Activated T-helper 17 cell treated with anti-CD3 and anti-CD28 coated beads, Interleukin-2, amount 50 U/mL, for 72 hours (primary cell): ENCODE measurements at regions not wholly inside any gene's neighbourhood (a gene's known extent, or its start where the extent isn't known, plus 50 kb on each side); places are given as distances from the start of the nearest gene placed in this dataset.

Experiments used
- ATAC-seq: fragments of 150-1000 bp; cut with Tn5 transposase; replicated peaks from 2 replicates; pipeline ENCODE4 v1.10.0; 2021; ENCODE audit warnings: mild to moderate bottlenecking, moderate library complexity
- H3K27ac Mint-ChIP-seq: one replicate; pipeline ENCODE4 v1.8.0; 2022; ENCODE audit warnings: mixed read lengths
- H3K27me3 Mint-ChIP-seq: one replicate; pipeline ENCODE4 v1.8.0; 2022; ENCODE audit warnings: mixed read lengths
- H3K36me3 Mint-ChIP-seq: one replicate; pipeline ENCODE4 v1.8.0; 2022; ENCODE audit warnings: low read depth, mild to moderate bottlenecking, mixed read lengths
- H3K4me1 Mint-ChIP-seq: one replicate; pipeline ENCODE4 v1.8.0; 2022; ENCODE audit warnings: mixed read lengths
- H3K4me3 Mint-ChIP-seq: one replicate; pipeline ENCODE4 v1.8.0; 2022; ENCODE audit warnings: mild to moderate bottlenecking, mixed read lengths
- H3K9me3 Mint-ChIP-seq: one replicate; pipeline ENCODE4 v1.8.0; 2022; ENCODE audit warnings: mixed read lengths

GRCh38 chr20:59455402-59456341 lies 148.7 kb upstream of the PHACTR3 start:
- Mint-ChIP-seq H3K36me3 (no peaks in the 10 kb centered on the region), H3K9me3 (no peaks in the 10 kb centered on the region), H3K27ac (no peak overlapping the region), H3K4me3 (no peak overlapping the region), H3K4me1 (no peaks in the 10 kb centered on the region), H3K27me3 (peaks cover 16% of the 10 kb centered on the region)
- ATAC-seq, result no peak

- Mint-ChIP-seq H3K4me1 (no peaks in the 10 kb centered on the region), H3K9me3 (no peaks in the 10 kb centered on the region), H3K27me3 (peaks cover 17% of the 10 kb centered on the region), H3K36me3 (no peaks in the 10 kb centered on the region), H3K4me3 (no peak overlapping the region), H3K27ac (no peak overlapping the region)
- ATAC-seq, result no peak
Observed at GRCh38 chr20:59456342-59457279, 147.7 kb upstream of the PHACTR3 start.

- Mint-ChIP-seq H3K9me3 (no peaks in the 10 kb centered on the region), H3K4me3 (no peak overlapping the region), H3K27me3 (peaks cover 9% of the 10 kb centered on the region), H3K27ac (no peak overlapping the region), H3K36me3 (no peaks in the 10 kb centered on the region), H3K4me1 (no peaks in the 10 kb centered on the region)
- ATAC-seq, result peak; percentile 52
Observed at GRCh38 chr20:59458645-59459044, 145.7 kb upstream of the PHACTR3 start.

- no peaks in the 10 kb centered on the region for H3K9me3 Mint-ChIP-seq
- no peak for ATAC-seq
Observed at GRCh38 chr20:59459586-59459985, 144.8 kb upstream of the PHACTR3 start.

GRCh38 chr20:59460352-59460751 lies 144.0 kb upstream of the PHACTR3 start:
- Mint-ChIP-seq H3K9me3 (no peaks in the 10 kb centered on the region), H3K27ac (no peak overlapping the region), H3K4me1 (no peaks in the 10 kb centered on the region), H3K4me3 (no peak overlapping the region), H3K27me3 (peaks cover 9% of the 10 kb centered on the region), H3K36me3 (no peaks in the 10 kb centered on the region)
- ATAC-seq, result no peak

More at GRCh38 chr20:59459586-59459985, 144.8 kb upstream of the PHACTR3 start:
- no peak overlapping the region for H3K4me3 Mint-ChIP-seq
- H3K4me1 Mint-ChIP-seq, result no peaks in the 10 kb centered on the region
- H3K36me3 Mint-ChIP-seq, result no peaks in the 10 kb centered on the region
- no peak overlapping the region for H3K27ac Mint-ChIP-seq
- H3K27me3 Mint-ChIP-seq, result peaks cover 9% of the 10 kb centered on the region

- H3K9me3 Mint-ChIP-seq, result no peaks in the 10 kb centered on the region
- no peak overlapping the region for H3K4me3 Mint-ChIP-seq
- H3K4me1 Mint-ChIP-seq, result no peaks in the 10 kb centered on the region
- peaks cover 9% of the 10 kb centered on the region for H3K27me3 Mint-ChIP-seq
- no peak for ATAC-seq
- no peaks in the 10 kb centered on the region for H3K36me3 Mint-ChIP-seq
- H3K27ac Mint-ChIP-seq, result no peak overlapping the region
Observed at GRCh38 chr20:59461526-59461925, 142.8 kb upstream of the PHACTR3 start.

GRCh38 chr20:59462249-59462648 lies 142.1 kb upstream of the PHACTR3 start:
- Mint-ChIP-seq H3K27me3 (peaks cover 9% of the 10 kb centered on the region), H3K9me3 (no peaks in the 10 kb centered on the region), H3K36me3 (no peaks in the 10 kb centered on the region), H3K4me1 (no peaks in the 10 kb centered on the region), H3K27ac (no peak overlapping the region), H3K4me3 (no peak overlapping the region)
- no peak for ATAC-seq

GRCh38 chr20:59463541-59463940 lies 140.8 kb upstream of the PHACTR3 start:
- no peak for ATAC-seq
- Mint-ChIP-seq H3K4me1 (no peaks in the 10 kb centered on the region), H3K36me3 (no peaks in the 10 kb centered on the region), H3K9me3 (no peaks in the 10 kb centered on the region), H3K27ac (no peak overlapping the region), H3K27me3 (peaks cover 9% of the 10 kb centered on the region), H3K4me3 (no peak overlapping the region)

- no peaks in the 10 kb centered on the region for H3K36me3 Mint-ChIP-seq
- no peak overlapping the region for H3K27ac Mint-ChIP-seq
- no peak for ATAC-seq
Observed at GRCh38 chr20:59466107-59466815, 138.1 kb upstream of the PHACTR3 start.

GRCh38 chr20:59468831-59469230 lies 135.5 kb upstream of the PHACTR3 start:
- ATAC-seq, result no peak
- Mint-ChIP-seq H3K4me1 (no peaks in the 10 kb centered on the region), H3K9me3 (no peaks in the 10 kb centered on the region), H3K27me3 (peaks cover 4% of the 10 kb centered on the region), H3K27ac (no peak overlapping the region), H3K36me3 (no peaks in the 10 kb centered on the region), H3K4me3 (no peak overlapping the region)

More at GRCh38 chr20:59466107-59466815, 138.1 kb upstream of the PHACTR3 start:
- H3K27me3 Mint-ChIP-seq, result no peaks in the 10 kb centered on the region
- no peaks in the 10 kb centered on the region for H3K4me1 Mint-ChIP-seq
- no peaks in the 10 kb centered on the region for H3K9me3 Mint-ChIP-seq
- no peak overlapping the region for H3K4me3 Mint-ChIP-seq

GRCh38 chr20:59469267-59470252 lies 134.8 kb upstream of the PHACTR3 start:
- Mint-ChIP-seq H3K36me3 (no peaks in the 10 kb centered on the region), H3K27me3 (peaks cover 10% of the 10 kb centered on the region), H3K27ac (no peak overlapping the region), H3K9me3 (no peaks in the 10 kb centered on the region), H3K4me3 (no peak overlapping the region), H3K4me1 (no peaks in the 10 kb centered on the region)
- ATAC-seq, result no peak

GRCh38 chr20:59470521-59470920 lies 133.8 kb upstream of the PHACTR3 start:
- H3K4me1 Mint-ChIP-seq, result no peaks in the 10 kb centered on the region
- H3K4me3 Mint-ChIP-seq, result no peak overlapping the region
- no peaks in the 10 kb centered on the region for H3K9me3 Mint-ChIP-seq
- ATAC-seq, result no peak
- peaks cover 10% of the 10 kb centered on the region for H3K27me3 Mint-ChIP-seq
- no peak overlapping the region for H3K27ac Mint-ChIP-seq
- H3K36me3 Mint-ChIP-seq, result no peaks in the 10 kb centered on the region

- Mint-ChIP-seq H3K9me3 (no peaks in the 10 kb centered on the region), H3K4me3 (no peak overlapping the region), H3K4me1 (no peaks in the 10 kb centered on the region), H3K27me3 (peaks cover 13% of the 10 kb centered on the region), H3K27ac (no peak overlapping the region), H3K36me3 (no peaks in the 10 kb centered on the region)
- no peak for ATAC-seq
Observed at GRCh38 chr20:59471653-59472421, 132.5 kb upstream of the PHACTR3 start.
